Urinary bladder (tissue), 3 donors: ENCODE measurements at regions not wholly inside any gene's neighbourhood (a gene's known extent, or its start where the extent isn't known, plus 50 kb on each side); places are given as distances from the start of the nearest gene placed in this dataset.

Experiments
- DNase-seq: peaks from one replicate; pipeline ENCODE4 v3.0.0-alpha.2; 2015; ENCODE audit errors: extremely low spot score
- H3K27ac ChIP-seq: one replicate; pipeline ENCODE4 v1.5.1; 2013; ENCODE audit warnings: low read depth, mild to moderate bottlenecking, moderate library complexity
- H3K36me3 ChIP-seq: one replicate; pipeline ENCODE4 v1.6.1; 2013; ENCODE audit warnings: mild to moderate bottlenecking, moderate library complexity; ENCODE audit not compliant: insufficient read depth
- H3K4me1 ChIP-seq: one replicate; pipeline ENCODE4 v1.6.1; 2013; ENCODE audit warnings: mild to moderate bottlenecking, moderate library complexity; ENCODE audit not compliant: insufficient read depth
- H3K4me3 ChIP-seq: one replicate; pipeline ENCODE4 v1.5.1; 2013; ENCODE audit warnings: low read depth, low read length
- WGBS: extraction: QIAGEN DNeasy Blood & Tissue Kit; methylation state at CpG from one replicate; pipeline ENCODE4 v1.1.7; 2013; 5-methylcytosine and 5-hydroxymethylcytosine counted together
- donor health status: healthy with polysubstance abuse.
- donor health status: healthy.

- WGBS: 93% methylated on average over 17 of the region's 17 CpGs
- Histone ChIP-seq H3K36me3 (no peaks in the 10 kb centered on the region), H3K4me1 (no peaks in the 10 kb centered on the region), H3K27ac (no peak overlapping the region), H3K4me3 (no peak overlapping the region)
- DNase-seq: no peak
These were observed 478.3 kb downstream of the TNS3 start for GRCh38 chr7:47103498-47104205.

GRCh38 chr7:47102331-47102841 lies 479.5 kb downstream of the TNS3 start:
- H3K27ac ChIP-seq: no peak overlapping the region
- no peaks in the 10 kb centered on the region for H3K36me3 ChIP-seq
- 58% methylated on average over 3 of the region's 3 CpGs for WGBS
- DNase-seq: no peak
- H3K4me1 ChIP-seq: no peaks in the 10 kb centered on the region
- H3K4me3 ChIP-seq: no peak overlapping the region

GRCh38 chr7:47100817-47101435 lies 481.0 kb downstream of the TNS3 start:
- no peak overlapping the region for H3K4me3 ChIP-seq
- no peak for DNase-seq
- H3K4me1 ChIP-seq: no peaks in the 10 kb centered on the region
- H3K27ac ChIP-seq: no peak overlapping the region
- H3K36me3 ChIP-seq: no peaks in the 10 kb centered on the region
- WGBS: 58% methylated on average over 5 of the region's 5 CpGs

DNA sequence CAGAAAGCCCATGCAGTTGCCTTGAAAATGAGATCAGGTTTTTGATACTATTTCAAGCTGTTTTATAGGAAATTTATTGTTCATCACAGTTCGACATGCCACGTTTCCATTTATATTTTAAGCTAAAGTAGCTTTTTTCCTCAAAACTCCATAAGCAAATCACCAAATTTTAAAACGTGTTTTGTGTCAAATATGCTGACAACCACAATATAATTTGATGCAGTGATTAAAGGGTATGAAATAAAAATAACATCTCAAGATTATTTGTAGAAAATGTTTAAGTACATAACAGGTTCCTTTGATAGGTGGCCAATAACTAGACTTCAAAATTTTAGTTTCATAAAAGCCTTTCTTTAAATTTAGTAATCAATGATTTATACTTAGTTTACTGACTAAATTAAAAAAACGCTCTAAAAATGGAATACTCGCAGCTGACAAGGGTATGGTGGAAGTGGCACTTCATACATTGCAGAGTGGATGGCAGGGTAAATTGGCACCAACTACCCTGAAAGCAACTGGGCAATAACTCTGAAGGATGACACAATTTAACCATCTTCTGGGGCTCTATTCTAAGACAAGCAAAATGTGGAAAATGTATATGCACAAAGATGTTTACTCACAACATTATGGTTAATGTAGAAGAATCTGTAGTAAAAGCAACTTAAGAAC lies 481.6 kb downstream of the TNS3 start:
- Histone ChIP-seq H3K36me3 (no peaks in the 10 kb centered on the region), H3K4me1 (no peaks in the 10 kb centered on the region), H3K4me3 (no peak overlapping the region), H3K27ac (no peak overlapping the region)
- 85% methylated on average over 5 of the region's 5 CpGs for whole genome bisulfite sequencing
- no peak for DNase-seq

DNA sequence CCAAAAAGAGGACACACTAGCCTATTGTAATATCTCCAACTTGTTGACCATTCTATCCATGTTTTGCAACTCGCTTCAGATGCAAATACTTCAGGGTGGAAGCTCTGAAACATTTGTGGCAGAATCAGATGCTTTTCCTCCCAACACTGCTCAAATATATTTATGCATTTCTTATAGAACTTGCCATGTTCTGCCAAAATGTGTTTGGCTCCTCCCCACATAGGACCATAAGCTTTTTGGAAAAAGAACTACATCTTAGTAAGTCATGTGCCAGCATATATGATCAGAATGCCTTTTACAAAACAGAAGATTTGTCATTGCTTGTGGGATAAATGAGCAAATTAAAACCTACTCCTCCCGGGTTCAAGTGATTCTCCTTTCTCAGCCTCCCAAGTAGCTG lies 484.5 kb downstream of the TNS3 start:
- no peaks in the 10 kb centered on the region for H3K4me1 ChIP-seq
- H3K27ac ChIP-seq: no peak overlapping the region
- no peaks in the 10 kb centered on the region for H3K36me3 ChIP-seq
- no peak overlapping the region for H3K4me3 ChIP-seq
- DNase-seq: no peak
- WGBS: 88% methylated on average over 2 of the region's 2 CpGs

DNA sequence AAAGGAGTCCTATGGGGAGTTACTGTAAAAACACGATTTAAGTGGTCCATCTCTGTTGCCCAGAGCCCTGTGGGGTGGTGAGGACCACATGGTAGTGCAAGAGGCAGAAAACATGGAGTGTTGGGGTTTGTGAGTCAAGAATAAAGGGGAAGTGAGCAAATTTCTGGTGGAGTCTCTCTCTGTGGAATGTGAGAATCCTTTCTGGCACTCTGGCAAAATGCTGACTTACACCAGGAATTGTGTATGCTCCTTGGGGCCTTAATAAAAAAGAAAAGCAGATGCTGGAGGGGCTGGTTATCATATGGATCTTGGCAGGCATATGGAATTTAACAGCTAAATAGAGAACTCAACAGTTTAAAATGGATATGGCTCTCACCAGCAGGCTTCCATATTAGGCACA lies 486.0 kb downstream of the TNS3 start:
- DNase-seq: no peak
- WGBS: 88% methylated on average over 1 of the region's 1 CpG
- H3K36me3 ChIP-seq: no peaks in the 10 kb centered on the region
- H3K27ac ChIP-seq: no peak overlapping the region
- H3K4me3 ChIP-seq: no peak overlapping the region
- no peaks in the 10 kb centered on the region for H3K4me1 ChIP-seq

DNA sequence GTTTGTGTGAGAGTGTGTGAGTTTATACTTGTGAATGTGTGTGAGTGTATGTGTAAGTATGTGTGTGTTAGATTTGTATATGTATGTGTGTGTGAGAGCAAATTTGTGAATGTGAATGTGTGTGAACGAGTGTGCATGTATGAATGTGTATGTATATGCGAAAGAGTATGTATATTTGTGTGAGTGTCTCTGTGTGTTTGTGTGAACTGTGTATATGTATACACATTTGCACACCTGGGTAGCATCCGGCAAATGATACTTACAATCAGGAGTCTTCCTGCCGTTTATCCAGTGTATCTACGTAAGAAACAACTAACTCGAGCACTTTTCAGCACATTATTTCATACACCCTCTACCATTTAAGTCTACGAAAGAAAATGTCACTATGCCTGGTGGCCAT lies 487.4 kb downstream of the TNS3 start:
- DNase-seq: no peak
- H3K4me3 ChIP-seq: no peak overlapping the region
- H3K4me1 ChIP-seq: no peaks in the 10 kb centered on the region
- H3K27ac ChIP-seq: no peak overlapping the region
- H3K36me3 ChIP-seq: no peaks in the 10 kb centered on the region
- 96% methylated on average over 7 of the region's 7 CpGs for WGBS

GRCh38 chr7:47093320-47094234 lies 488.3 kb downstream of the TNS3 start:
- Histone ChIP-seq H3K4me1 (no peaks in the 10 kb centered on the region), H3K36me3 (no peaks in the 10 kb centered on the region), H3K27ac (no peak overlapping the region), H3K4me3 (no peak overlapping the region)
- 79% methylated on average over 7 of the region's 7 CpGs for WGBS
- no peak for DNase-seq

GRCh38 chr7:47092336-47092735 lies 489.6 kb downstream of the TNS3 start:
- no peak overlapping the region for H3K27ac ChIP-seq
- H3K4me1 ChIP-seq: no peaks in the 10 kb centered on the region
- no peak for DNase-seq
- no peaks in the 10 kb centered on the region for H3K36me3 ChIP-seq
- H3K4me3 ChIP-seq: no peak overlapping the region

DNA sequence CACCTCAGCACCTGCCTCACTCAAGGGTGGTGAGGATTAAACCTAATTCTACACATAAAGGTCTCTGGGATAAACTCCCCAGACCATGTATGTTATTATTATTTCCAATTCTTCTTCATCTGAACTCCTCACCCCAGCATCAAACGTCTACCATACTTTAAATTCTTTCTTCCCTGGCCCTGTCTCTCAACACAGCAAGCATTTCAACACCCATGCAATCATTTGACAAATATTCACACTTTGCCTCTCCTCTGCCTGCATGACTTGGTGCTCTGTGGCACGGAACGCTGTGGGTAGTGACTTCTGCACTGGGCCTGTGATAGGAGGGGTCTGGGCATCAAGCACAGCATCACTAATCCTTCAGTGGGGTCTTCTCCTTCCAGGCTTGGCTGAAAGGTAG lies 490.8 kb downstream of the TNS3 start:
- no peaks in the 10 kb centered on the region for H3K4me1 ChIP-seq
- no peaks in the 10 kb centered on the region for H3K36me3 ChIP-seq
- 82% methylated on average over 3 of the region's 3 CpGs for WGBS
- H3K27ac ChIP-seq: no peak overlapping the region
- H3K4me3 ChIP-seq: no peak overlapping the region
- DNase-seq: no peak

- no peak for DNase-seq
- Histone ChIP-seq H3K27ac (no peak overlapping the region), H3K36me3 (no peaks in the 10 kb centered on the region), H3K4me1 (no peaks in the 10 kb centered on the region), H3K4me3 (no peak overlapping the region)
- WGBS: 79% methylated on average over 6 of the region's 6 CpGs
These were observed 492.4 kb downstream of the TNS3 start for GRCh38 chr7:47089461-47089860.

- DNase-seq: no peak
- no peaks in the 10 kb centered on the region for H3K36me3 ChIP-seq
- no peak overlapping the region for H3K27ac ChIP-seq
- WGBS: 20% methylated on average over 1 of the region's 1 CpG
- no peak overlapping the region for H3K4me3 ChIP-seq
- H3K4me1 ChIP-seq: no peaks in the 10 kb centered on the region
These were observed 492.9 kb downstream of the TNS3 start for GRCh38 chr7:47089068-47089417.

- DNase-seq: peak; percentile 25
- Histone ChIP-seq H3K4me3 (no peak overlapping the region), H3K27ac (no peak overlapping the region), H3K36me3 (no peaks in the 10 kb centered on the region), H3K4me1 (no peaks in the 10 kb centered on the region)
- 43% methylated on average over 14 of the region's 14 CpGs for WGBS
These were observed 493.4 kb downstream of the TNS3 start for GRCh38 chr7:47088329-47089067.
